ENCODE measurements at regions not wholly inside any gene's neighbourhood (a gene's known extent, or its start where the extent isn't known, plus 50 kb on each side); places are given as distances from the start of the nearest gene placed in this dataset.

GRCh38 chr7:156163747-156164146 lies 351.5 kb upstream of the SHH start:
- H4K20me1 ChIP-seq (ENCODE audit: control insufficient read depth, extremely low read depth, insufficient read depth, low read length) = no peaks in the 10 kb centered on the region
- H3K9ac ChIP-seq (ENCODE audit: insufficient read depth, low read length) = no peak overlapping the region
- no peak for TF ChIP-seq EZH2 (IDR thresholded peaks at IDR 0.05; ENCODE audit: low read length, missing control alignments)
- TF ChIP-seq CTCF (conservative IDR thresholded peaks at IDR 0.05 in 1 of 2, IDR thresholded peaks at IDR 0.05 in 1 of 2; ENCODE audit: low read depth in 1 of 2, low read length in 2 of 2) = no peak
- H3K27ac ChIP-seq (ENCODE audit: insufficient read depth, low read length) = no peak overlapping the region
- no peaks in the 10 kb centered on the region for H3K79me2 ChIP-seq (ENCODE audit: control insufficient read depth, insufficient read depth, low read length)
- no peak overlapping the region for H2AFZ ChIP-seq (ENCODE audit: low read length)
- DNase-seq (ENCODE audit: low read depth in 2 of 2) = no peak
- no peaks in the 10 kb centered on the region for H3K27me3 ChIP-seq (ENCODE audit: control insufficient read depth, insufficient read depth, low read length)
- H3K36me3 ChIP-seq (ENCODE audit: control insufficient read depth, insufficient read depth, low read length) = no peaks in the 10 kb centered on the region
- no peak overlapping the region for H3K4me2 ChIP-seq (ENCODE audit: extremely low read depth, insufficient read depth, low read length)
- no peak overlapping the region for H3K4me3 ChIP-seq (replicated peaks in 1 of 4; ENCODE audit: control extremely low read depth in 1 of 4, insufficient read depth in 1 of 4, low read depth in 3 of 4, low read length in 4 of 4)
- H3K4me1 ChIP-seq (ENCODE audit: control insufficient read depth, extremely low read depth, insufficient read depth, low read length) = no peaks in the 10 kb centered on the region
- no peaks in the 10 kb centered on the region for H3K9me3 ChIP-seq (ENCODE audit: control insufficient read depth, insufficient read depth, low read depth, low read length)

- no peak for DNase-seq (ENCODE audit: low read depth in 2 of 2)
- Histone ChIP-seq H3K79me2 (ENCODE audit: control insufficient read depth, insufficient read depth, low read length) (no peaks in the 10 kb centered on the region), H3K4me1 (ENCODE audit: control insufficient read depth, extremely low read depth, insufficient read depth, low read length) (no peaks in the 10 kb centered on the region), H3K9ac (ENCODE audit: insufficient read depth, low read length) (no peak overlapping the region), H3K4me2 (ENCODE audit: extremely low read depth, insufficient read depth, low read length) (no peak overlapping the region), H4K20me1 (ENCODE audit: control insufficient read depth, extremely low read depth, insufficient read depth, low read length) (no peaks in the 10 kb centered on the region), H3K4me3 (replicated peaks in 1 of 4; ENCODE audit: control extremely low read depth in 1 of 4, insufficient read depth in 1 of 4, low read depth in 3 of 4, low read length in 4 of 4) (no peak overlapping the region), H3K27ac (ENCODE audit: insufficient read depth, low read length) (no peak overlapping the region), H3K36me3 (ENCODE audit: control insufficient read depth, insufficient read depth, low read length) (no peaks in the 10 kb centered on the region), H2AFZ (ENCODE audit: low read length) (no peak overlapping the region), H3K9me3 (ENCODE audit: control insufficient read depth, insufficient read depth, low read depth, low read length) (no peaks in the 10 kb centered on the region), H3K27me3 (ENCODE audit: control insufficient read depth, insufficient read depth, low read length) (no peaks in the 10 kb centered on the region)
- TF ChIP-seq EZH2 (IDR thresholded peaks at IDR 0.05; ENCODE audit: low read length, missing control alignments) = no peak
- TF ChIP-seq CTCF (conservative IDR thresholded peaks at IDR 0.05 in 1 of 2, IDR thresholded peaks at IDR 0.05 in 1 of 2; ENCODE audit: low read depth in 1 of 2, low read length in 2 of 2) = no peak
These were observed 350.2 kb upstream of the SHH start for GRCh38 chr7:156162451-156162850.

GRCh38 chr7:156160811-156161210 lies 348.5 kb upstream of the SHH start:
- Histone ChIP-seq H3K36me3 (ENCODE audit: control insufficient read depth, insufficient read depth, low read length) (no peaks in the 10 kb centered on the region), H3K9me3 (ENCODE audit: control insufficient read depth, insufficient read depth, low read depth, low read length) (no peaks in the 10 kb centered on the region), H3K27me3 (ENCODE audit: control insufficient read depth, insufficient read depth, low read length) (no peaks in the 10 kb centered on the region), H3K4me1 (ENCODE audit: control insufficient read depth, extremely low read depth, insufficient read depth, low read length) (no peaks in the 10 kb centered on the region), H4K20me1 (ENCODE audit: control insufficient read depth, extremely low read depth, insufficient read depth, low read length) (no peaks in the 10 kb centered on the region), H3K9ac (ENCODE audit: insufficient read depth, low read length) (no peak overlapping the region), H2AFZ (ENCODE audit: low read length) (no peak overlapping the region), H3K4me3 (replicated peaks in 1 of 4; ENCODE audit: control extremely low read depth in 1 of 4, insufficient read depth in 1 of 4, low read depth in 3 of 4, low read length in 4 of 4) (no peak overlapping the region), H3K4me2 (ENCODE audit: extremely low read depth, insufficient read depth, low read length) (no peak overlapping the region), H3K27ac (ENCODE audit: insufficient read depth, low read length) (no peak overlapping the region), H3K79me2 (ENCODE audit: control insufficient read depth, insufficient read depth, low read length) (no peaks in the 10 kb centered on the region)
- no peak for DNase-seq (ENCODE audit: low read depth in 2 of 2)
- TF ChIP-seq EZH2 (IDR thresholded peaks at IDR 0.05; ENCODE audit: low read length, missing control alignments) = no peak
- TF ChIP-seq CTCF (conservative IDR thresholded peaks at IDR 0.05 in 1 of 2, IDR thresholded peaks at IDR 0.05 in 1 of 2; ENCODE audit: low read depth in 1 of 2, low read length in 2 of 2) = no peak
